BLaER1 treated with 17β-estradiol and CSF1 and Interleukin-3, amounts not matched to agents 10 nM and 100 nM (cell line): ENCODE measurements at regions not wholly inside any gene's neighbourhood (a gene's known extent, or its start where the extent isn't known, plus 50 kb on each side); places are given as distances from the start of the nearest gene placed in this dataset.
"Not testable (repeated sequence)": the region's sequence is repeated elsewhere in the genome, so short reads cannot be mapped to it uniquely, and the experiment has no call there.

Experiments
- H3K27ac ChIP-seq, 11 experiments: shearing (Covaris generic); formaldehyde crosslinking; 2 replicates each; pipeline ENCODE4 v1.8.1; 2022
- H3K27me3 ChIP-seq, 11 experiments: shearing (Covaris generic); formaldehyde crosslinking; 2 replicates each; pipeline ENCODE4 v1.8.1; 2022
- H3K36me3 ChIP-seq, 11 experiments: shearing (Covaris generic); formaldehyde crosslinking; 2 replicates each; pipeline ENCODE4 v1.8.1; 2022
- H3K4me1 ChIP-seq, 10 experiments: shearing (Covaris generic); formaldehyde crosslinking; 2 replicates each; pipeline ENCODE4 v1.8.1; 2022
- H3K4me2 ChIP-seq, 11 experiments: shearing (Covaris generic); formaldehyde crosslinking; 2 replicates each; pipeline ENCODE4 v1.8.1; 2022
- H3K4me3 ChIP-seq, 10 experiments: shearing (Covaris generic); formaldehyde crosslinking; 2 replicates each; pipeline ENCODE4 v1.8.1; 2022
- H3K9ac ChIP-seq, 11 experiments: shearing (Covaris generic); formaldehyde crosslinking; 2 replicates each; pipeline ENCODE4 v1.8.1; 2022
- H3K9me3 ChIP-seq, 11 experiments: shearing (Covaris generic); formaldehyde crosslinking; replicated peaks in 1 of 11; 2 replicates each; pipeline ENCODE4 v1.8.1; 2022
- H4K20me1 ChIP-seq, 11 experiments: shearing (Covaris generic); formaldehyde crosslinking; 2 replicates each; pipeline ENCODE4 v1.8.1; 2022
- Cebpa-rat ChIP-seq, 11 experiments: shearing (Covaris generic); IDR thresholded peaks; 2 replicates each; pipeline ENCODE4 v1.8.1; 2022

- peak overlapping the region in 5 of 10 experiments; percentile 13 to 42 (median 32); a peak in 7 of 20 replicates for H3K4me3 ChIP-seq
Observed at GRCh38 chr17:21843318-21843865, 151.1 kb downstream of the KCNJ18 start.

GRCh38 chr17:21843951-21844590 lies 151.7 kb downstream of the KCNJ18 start:
- H3K9me3 ChIP-seq: peaks cover 30 to 42% (median 36%) of the 10 kb centered on the region in 11 experiments
- H3K4me2 ChIP-seq: no peak overlapping the region
- H3K4me1 ChIP-seq: no peaks in the 10 kb centered on the region
- H3K27me3 ChIP-seq: no peaks in the 10 kb centered on the region
- TF ChIP-seq Cebpa-rat (IDR thresholded peaks at IDR 0.05): no peak
- peak overlapping the region in 4 of 10 experiments; percentile 13 to 42 (median 26); a peak in 5 of 20 replicates for H3K4me3 ChIP-seq
- H3K36me3 ChIP-seq: no peaks in the 10 kb centered on the region
- H4K20me1 ChIP-seq: no peaks in the 10 kb centered on the region
- no peak overlapping the region for H3K27ac ChIP-seq
- H3K9ac ChIP-seq: no peak overlapping the region

More at GRCh38 chr17:21843318-21843865, 151.1 kb downstream of the KCNJ18 start:
- no peak for TF ChIP-seq Cebpa-rat (IDR thresholded peaks at IDR 0.05)
- Histone ChIP-seq H3K9ac (no peak overlapping the region), H3K27me3 (no peaks in the 10 kb centered on the region), H3K4me1 (no peaks in the 10 kb centered on the region), H3K27ac (no peak overlapping the region), H3K9me3 (peaks cover 30 to 35% (median 32%) of the 10 kb centered on the region in 11 experiments), H3K4me2 (no peak overlapping the region), H4K20me1 (no peaks in the 10 kb centered on the region), H3K36me3 (no peaks in the 10 kb centered on the region)

GRCh38 chr17:21848510-21848909 lies 156.2 kb downstream of the KCNJ18 start:
- H3K4me2 ChIP-seq, H3K4me1 ChIP-seq, H3K4me3 ChIP-seq, H3K9ac ChIP-seq, H3K27me3 ChIP-seq, H3K27ac ChIP-seq, H4K20me1 ChIP-seq, H3K36me3 ChIP-seq: not testable (repeated sequence)
- peaks cover 12 to 28% (median 20%) of the 10 kb centered on the region in 11 experiments for H3K9me3 ChIP-seq

GRCh38 chr17:21849030-21849429 lies 156.7 kb downstream of the KCNJ18 start:
- not testable (repeated sequence) for H3K36me3 ChIP-seq, H3K4me3 ChIP-seq, H3K9ac ChIP-seq, H3K27ac ChIP-seq, H3K4me2 ChIP-seq, H3K4me1 ChIP-seq, H4K20me1 ChIP-seq, H3K27me3 ChIP-seq
- peaks cover 6 to 23% (median 15%) of the 10 kb centered on the region in 11 experiments for H3K9me3 ChIP-seq

- H3K27ac ChIP-seq, H3K4me1 ChIP-seq, H3K4me2 ChIP-seq, H4K20me1 ChIP-seq, H3K27me3 ChIP-seq, H3K9ac ChIP-seq, H3K4me3 ChIP-seq, H3K36me3 ChIP-seq: not testable (repeated sequence)
- H3K9me3 ChIP-seq: peaks cover 0 to 15% (median 8%) of the 10 kb centered on the region in 11 experiments; a peak in 7 of 22 replicates
Observed at GRCh38 chr17:21850614-21851013, 158.3 kb downstream of the KCNJ18 start.
